ENCODE measurements at regions not wholly inside any gene's neighbourhood (a gene's known extent, or its start where the extent isn't known, plus 50 kb on each side); places are given as distances from the start of the nearest gene placed in this dataset.

DNA sequence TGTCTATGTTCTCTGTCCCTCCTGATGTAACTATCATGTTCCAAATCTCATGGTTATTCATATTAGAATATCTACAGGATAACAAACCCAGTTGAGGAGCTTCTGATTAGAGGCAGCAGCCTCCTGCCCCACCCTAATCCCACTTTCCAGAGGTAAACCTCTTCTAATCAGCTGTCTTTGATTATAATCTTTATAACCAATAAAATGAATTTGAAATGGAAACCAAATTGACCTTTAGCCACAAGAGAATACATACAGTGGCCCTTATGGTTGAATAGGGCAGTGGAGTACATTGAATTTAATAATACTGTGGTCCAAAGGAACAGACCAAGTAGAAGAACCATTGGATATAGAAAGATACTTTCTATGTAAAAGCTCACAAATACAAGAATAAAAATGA lies 281.3 kb upstream of the UMPS start:
- no peak overlapping the region for H3K4me3 ChIP-seq (ENCODE audit: low read depth, low read length)
- no peak for TF ChIP-seq CTCF (IDR thresholded peaks at IDR 0.05; ENCODE audit: low read depth, low read length)

DNA sequence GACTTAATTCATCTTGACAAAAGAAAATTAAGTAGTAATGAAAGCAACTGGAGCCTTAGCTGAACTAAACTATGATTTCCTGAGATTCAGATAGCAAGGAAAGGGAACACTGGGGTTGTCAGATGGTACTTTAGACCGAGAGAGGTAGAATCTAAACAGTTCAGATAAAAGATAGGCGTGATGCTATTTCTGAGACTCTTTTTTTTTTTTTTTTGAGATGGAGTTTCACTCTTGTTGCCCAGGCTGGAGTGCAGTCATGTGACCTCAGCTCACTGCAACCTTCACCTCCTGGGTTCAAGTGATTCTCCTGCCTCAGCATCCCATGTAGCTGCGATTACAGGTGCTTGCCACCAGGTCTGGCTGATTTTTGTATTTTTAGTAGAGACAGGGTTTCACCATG lies 279.9 kb upstream of the UMPS start:
- no peak for TF ChIP-seq CTCF (IDR thresholded peaks at IDR 0.05; ENCODE audit: low read depth, low read length)
- no peak overlapping the region for H3K4me3 ChIP-seq (ENCODE audit: low read depth, low read length)

DNA sequence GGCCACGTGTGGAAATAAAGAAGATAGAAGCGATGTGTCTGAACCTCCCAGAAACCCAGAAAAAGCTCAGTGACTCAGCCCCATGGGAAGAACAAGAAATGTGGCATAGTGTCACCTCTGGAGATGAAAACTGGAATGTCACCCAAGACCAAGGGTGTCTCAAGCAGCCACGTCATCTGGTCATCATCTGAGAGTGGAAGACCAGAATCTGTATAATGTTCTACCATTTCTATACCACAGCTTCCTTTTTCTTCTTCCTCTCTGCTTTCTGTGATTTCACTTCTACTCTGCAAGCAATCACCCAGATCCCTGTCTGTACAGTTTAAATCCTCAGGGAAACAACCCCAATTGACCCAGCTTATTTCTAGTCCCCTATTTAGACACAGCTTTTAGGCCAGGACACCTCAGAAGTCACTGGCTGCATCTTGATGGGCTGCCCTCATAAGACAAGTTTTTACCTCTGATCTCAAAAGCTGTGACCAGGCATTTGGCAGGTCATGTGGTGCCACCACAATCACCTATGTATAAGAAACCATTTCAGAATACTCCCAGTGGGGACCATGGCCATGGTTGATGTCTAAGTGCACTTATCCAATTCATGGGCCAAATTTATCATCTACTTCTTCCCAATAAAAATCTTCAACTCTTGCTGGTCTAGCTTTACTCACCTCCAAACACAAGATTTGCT lies 278.5 kb upstream of the UMPS start:
- no peak for TF ChIP-seq CTCF (IDR thresholded peaks at IDR 0.05; ENCODE audit: low read depth, low read length)

DNA sequence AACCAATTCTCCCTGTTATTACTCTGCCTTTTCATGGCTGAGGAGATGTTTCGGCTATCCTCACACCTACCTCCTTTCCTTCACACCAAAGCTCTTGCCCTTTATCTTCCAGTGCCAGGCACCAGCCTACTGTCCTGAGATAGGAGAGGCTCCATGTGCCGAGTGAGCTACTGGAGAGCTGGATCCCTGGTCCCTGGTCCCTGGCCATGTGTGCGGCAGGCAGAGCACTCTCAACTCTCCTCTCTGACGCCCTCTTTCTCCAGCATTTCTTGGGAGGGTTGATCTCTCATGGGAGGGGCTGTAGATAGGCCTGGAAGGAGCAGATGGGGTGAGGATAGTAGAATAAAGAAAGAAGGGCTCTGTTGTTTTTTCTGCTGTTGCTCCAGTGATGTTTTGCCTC lies 277.1 kb upstream of the UMPS start:
- no peak overlapping the region for H3K4me3 ChIP-seq (ENCODE audit: low read depth, low read length)
- no peak for TF ChIP-seq CTCF (IDR thresholded peaks at IDR 0.05; ENCODE audit: low read depth, low read length)

More for the DNA sequence above, 278.5 kb upstream of the UMPS start:
- no peak overlapping the region for H3K4me3 ChIP-seq (ENCODE audit: low read depth, low read length)

DNA sequence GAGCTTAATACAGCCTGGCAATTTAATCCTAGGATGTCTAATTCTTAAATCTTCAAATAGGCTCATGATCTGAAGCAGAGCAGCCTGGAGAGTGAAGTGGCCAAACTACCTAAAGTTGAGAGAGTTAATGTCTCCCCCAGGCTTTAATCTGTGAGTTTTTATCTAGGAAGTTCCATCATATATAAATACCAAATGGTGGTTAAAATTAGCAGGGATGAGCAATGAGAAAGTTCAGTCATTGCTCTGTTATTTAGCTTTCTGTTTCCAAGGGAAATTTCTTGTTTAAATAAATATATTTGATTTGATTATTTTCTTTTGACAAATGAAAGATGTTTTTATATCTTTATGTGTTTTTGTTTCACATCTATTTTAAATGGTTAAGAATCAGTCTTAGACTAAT lies 274.4 kb upstream of the UMPS start:
- no peak overlapping the region for H3K4me3 ChIP-seq (ENCODE audit: low read depth, low read length)
- TF ChIP-seq CTCF (IDR thresholded peaks at IDR 0.05; ENCODE audit: low read depth, low read length) = no peak

DNA sequence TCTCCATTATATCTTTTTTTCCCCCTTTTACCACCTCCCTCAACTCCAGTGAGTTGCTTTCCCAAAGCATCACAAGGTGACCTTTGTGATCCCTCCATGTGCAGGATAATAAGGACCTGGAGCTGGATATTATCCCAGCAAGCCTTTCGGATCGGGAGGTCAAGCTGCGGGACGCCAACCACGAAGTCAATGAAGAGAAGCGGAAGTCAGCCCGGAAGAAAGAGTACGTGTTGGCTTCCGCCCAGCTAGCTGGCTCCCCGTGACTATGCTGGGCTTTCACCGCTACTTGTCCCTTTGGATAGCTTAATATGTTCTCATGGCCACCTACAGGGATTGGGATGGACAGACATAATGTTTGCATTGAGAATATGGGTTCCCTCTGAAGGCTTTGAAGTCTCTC lies 273.7 kb upstream of the UMPS start:
- TF ChIP-seq CTCF (IDR thresholded peaks at IDR 0.05; ENCODE audit: low read depth, low read length) = no peak
- no peak overlapping the region for H3K4me3 ChIP-seq (ENCODE audit: low read depth, low read length)

DNA sequence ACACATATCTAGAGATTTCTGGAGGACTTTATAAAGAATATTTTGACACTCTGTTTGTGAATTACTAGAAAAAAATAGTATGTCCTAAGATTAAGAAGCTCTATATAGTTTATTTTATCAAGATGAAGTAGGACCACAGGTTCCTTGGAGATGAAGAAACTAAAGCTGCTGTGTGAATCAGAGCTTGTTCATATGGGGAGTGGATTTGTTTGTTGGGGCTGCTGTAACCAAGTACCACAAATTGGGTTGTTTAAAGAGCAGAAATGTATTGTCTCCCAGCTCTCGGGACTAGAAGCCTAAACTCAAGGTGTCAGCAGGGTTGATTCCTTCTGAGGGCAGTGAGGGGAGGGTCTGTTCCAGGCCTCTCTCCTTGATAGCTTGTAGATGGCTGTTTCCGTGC lies 270.6 kb upstream of the UMPS start:
- H3K4me3 ChIP-seq (ENCODE audit: low read depth, low read length) = no peak overlapping the region
- TF ChIP-seq CTCF (IDR thresholded peaks at IDR 0.05; ENCODE audit: low read depth, low read length) = no peak
